GM19035 (cell line): ENCODE measurements at regions not wholly inside any gene's neighbourhood (a gene's known extent, or its start where the extent isn't known, plus 50 kb on each side); places are given as distances from the start of the nearest gene placed in this dataset.

Experiments
- ATAC-seq: cut with Tn5 transposase; IDR thresholded peaks from one replicate; pipeline ENCODE4 v1.9.1; 2021; ENCODE audit not compliant: unreplicated experiment

DNA sequence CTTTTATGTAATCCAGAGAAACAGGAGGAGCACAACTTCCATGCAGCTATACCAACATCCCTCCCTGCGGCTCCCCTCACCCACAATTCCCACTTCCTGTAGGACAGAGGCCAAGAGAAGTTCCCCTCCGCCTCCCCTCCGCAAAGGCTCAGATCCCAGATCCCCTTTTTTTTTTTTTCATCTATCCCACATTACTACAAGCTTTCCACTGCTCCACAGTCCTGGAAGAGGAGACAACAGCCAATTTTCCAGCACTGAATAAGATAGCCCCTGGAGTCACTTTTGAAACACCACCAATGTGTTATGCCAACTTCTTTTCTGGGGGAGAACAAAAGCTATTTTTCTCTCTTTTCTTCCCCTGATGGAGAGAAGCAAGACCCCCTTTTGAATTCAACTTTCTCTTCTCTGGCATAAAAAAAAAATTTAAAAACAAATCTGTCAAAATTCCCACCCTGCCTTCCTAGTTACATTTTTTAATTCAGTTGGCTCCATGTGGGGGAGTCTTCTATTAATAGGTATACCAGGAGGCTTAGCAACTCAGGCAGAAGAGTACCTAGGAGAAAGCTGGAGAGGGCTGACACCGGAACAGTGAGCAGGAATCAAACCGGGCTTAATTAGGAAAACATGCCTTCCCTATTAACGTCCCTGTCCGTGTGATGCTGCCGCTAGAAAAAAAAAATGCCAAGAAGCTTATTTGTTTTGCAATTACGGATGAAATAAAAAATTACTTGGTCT is 543.4 kb downstream of the BUD13 start:
- no peak for ATAC-seq

- no peak for ATAC-seq
Observed at GRCh38 chr11:116226731-116227130, 546.1 kb downstream of the BUD13 start.

DNA sequence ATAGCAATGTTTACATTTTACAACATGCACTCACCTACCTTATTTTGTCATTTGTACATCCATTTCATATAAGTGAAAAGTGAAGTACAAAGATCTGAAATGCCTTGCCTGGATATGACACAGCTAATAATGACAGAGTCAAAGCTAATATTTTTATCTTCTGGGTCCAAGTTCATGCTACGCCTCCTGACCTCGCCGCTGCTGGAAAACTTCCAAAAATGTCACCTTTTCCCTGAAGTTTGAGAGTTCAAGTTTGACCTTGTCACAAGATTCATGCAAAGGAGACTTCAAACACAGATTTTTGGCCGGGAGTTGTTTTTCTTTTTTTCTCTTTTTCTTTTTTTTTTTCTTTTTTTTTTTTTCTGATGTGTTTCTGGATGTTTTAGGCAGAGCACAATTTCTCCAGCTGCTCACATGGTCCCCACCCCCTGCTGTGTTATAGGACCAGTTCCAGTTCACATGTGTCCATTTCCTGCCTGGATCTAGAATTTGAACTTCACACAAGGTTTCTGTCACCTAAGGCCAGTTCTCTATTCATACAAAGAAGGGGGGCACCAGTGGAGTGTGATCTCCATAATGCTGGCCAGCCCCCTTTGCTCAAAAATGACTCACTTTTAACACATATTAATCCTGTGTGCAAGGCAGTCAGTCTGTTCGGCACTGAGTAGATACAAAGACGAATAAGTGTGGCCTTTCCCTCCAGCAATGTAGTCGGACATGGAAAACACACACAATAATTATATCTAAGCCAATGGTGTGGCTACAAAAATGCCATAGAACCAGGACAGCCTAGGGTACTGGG is 546.8 kb downstream of the BUD13 start:
- no peak for ATAC-seq

GRCh38 chr11:116225236-116225635 is 547.6 kb downstream of the BUD13 start:
- no peak for ATAC-seq

DNA sequence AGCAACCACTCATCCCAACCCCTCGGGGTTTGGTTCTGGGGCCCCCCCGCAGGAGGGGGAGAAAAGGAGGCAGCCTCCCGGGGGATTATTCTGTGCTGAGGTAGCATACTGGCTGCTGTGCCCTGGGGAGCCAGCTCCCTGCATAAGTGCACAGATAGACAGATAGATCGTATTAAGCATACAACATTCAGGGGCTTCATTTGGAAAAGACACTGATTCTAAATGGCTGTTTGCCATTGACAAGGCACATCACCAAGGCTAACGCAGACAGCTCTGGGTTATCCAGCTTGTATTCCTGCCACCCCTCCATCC is 547.9 kb downstream of the BUD13 start:
- ATAC-seq: no peak

DNA sequence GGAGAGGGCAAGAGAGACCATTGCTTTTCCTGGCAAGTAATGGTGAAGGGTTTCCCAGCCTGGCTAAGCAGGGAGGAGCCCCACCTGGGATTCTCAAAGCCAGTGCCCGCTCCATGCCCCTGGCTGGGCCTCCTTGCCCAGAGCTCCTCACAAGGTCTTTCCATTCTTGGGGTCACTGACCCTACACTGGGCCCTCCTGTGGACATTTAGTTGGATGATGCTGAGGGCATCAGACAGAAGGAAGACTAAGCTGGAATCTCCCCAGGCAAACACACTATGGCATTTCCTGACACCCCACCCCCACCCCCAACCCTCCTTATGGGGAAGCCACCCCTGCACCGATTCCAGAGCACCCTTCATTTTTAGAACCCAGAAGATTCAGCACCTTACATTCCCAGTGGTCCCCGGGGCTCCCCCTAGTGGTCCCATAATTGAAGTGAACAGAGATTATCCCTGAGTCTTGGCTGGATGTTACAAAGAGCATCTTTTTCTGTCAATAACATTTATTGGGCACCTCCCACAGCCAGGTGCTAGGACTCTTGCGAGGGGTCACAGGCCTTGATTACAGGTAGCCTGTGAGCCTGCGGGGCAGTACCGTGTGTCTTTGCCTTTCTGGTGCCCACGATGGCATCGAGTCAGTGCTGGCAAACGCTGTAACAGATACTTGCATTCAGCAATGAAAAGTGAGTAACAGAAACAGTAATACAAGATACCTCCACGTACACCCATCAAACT is 548.5 kb downstream of the BUD13 start:
- ATAC-seq: no peak

- no peak for ATAC-seq
Observed at GRCh38 chr11:116221351-116221750, 551.4 kb downstream of the BUD13 start.

DNA sequence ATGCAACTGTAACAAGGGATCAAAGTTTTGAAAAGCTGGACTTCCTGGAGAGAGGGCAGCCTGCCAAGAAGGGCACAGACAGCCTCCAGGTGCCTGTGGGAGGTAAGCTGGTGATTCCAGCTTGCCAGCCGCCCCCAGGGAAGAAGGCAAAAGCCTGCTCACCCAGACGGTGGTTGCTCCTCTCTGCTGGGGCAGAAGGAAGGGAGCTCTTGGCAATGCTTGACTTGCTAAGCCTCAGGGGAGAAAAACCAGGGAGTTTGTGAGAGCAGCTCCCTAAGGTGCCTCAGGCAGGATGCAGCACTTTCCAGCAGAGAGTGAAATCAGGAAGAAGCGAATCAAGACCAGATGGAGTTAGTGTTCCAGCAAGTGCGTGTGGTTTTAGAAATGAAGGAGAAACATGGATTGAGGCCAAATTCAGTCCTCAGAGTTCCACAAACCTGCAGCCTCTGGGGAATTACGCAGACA is 553.6 kb downstream of the BUD13 start:
- ATAC-seq: no peak

DNA sequence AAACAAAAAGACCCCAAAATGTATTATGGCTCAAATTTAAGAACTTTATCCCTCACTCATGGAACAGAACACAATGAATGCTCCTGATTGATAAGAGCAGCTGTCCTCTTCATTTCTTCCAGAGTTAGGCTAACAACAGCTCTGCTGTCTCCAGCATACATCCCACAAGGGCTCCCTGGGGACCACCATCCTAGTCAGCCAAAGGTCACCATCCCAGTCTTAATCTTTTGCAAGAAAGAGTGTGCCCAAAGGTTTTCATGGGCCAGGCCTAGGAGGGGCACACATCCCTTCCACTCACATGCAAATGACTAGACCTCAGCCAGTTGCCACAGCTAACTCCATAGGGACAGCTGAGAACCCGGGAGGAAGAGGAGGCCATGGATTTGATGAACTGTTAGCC is 555.3 kb downstream of the BUD13 start:
- ATAC-seq: no peak

DNA sequence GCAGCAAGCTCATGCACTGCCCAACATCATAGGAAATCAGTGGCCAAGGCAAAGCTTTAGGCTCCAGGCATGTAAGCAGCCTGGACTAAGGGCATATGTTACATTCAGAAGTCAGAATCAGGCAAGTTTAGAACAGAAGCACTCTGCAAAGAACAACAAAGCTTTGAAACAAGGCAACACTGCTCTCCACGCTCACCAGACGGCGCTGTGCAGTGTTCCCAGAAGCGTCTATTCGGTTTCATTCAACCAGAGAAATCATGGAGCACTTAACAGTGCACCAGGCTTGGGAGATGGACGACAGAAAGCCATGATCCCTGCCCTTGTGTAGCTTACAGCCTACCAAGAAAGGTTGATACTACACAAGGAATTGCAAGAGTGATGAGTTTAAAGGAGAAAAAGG is 555.8 kb downstream of the BUD13 start:
- ATAC-seq: no peak

DNA sequence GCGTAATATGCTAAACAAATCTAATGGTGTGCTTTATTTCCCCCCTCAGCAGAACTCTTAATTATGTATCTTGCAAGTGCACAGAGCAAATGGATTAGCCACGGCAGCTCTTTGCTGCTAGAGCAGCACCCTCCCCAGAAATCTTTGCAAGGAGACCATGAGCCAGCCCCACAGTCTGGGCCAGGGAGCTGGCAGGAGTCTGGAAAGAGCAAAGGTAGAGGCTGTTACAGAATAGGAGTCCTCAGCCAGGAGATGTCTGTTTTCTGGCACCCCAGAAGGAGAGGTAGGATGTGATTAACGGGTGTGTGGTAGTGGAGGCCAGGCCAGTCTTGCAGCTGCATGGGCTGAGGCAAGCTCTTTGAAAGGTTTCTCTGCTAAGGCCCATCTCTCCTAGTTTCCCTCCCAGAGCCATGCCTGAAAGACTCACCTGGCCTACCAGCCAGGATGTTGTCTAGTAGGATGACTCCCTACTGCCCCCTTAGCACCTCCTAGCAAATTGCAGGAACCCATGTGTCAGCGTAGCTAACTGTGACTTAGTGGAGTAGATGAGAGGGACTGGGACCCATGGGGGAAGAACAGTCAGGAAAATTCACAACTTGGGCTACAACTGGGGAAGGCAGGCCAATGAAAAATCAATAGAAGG is 557.2 kb downstream of the BUD13 start:
- no peak for ATAC-seq

DNA sequence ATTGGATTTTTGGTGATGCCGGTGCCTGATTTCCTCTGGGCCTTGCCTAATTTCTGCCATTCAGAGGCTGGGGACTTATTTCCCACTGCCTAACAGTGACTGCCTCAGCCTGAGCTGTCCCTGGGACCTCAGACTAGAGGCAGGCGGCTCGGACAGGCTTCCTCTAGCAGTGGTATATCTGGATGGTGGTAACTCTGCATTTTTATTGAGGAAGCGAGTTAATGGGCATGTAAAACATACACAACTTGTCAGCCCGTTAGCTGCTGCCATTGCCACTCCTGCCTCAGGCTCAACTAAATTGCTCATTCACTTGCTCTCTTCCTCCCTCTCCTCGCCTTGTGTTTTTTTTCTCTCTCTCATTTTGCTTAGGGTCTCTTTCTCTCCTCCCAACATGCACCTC is 561.6 kb downstream of the BUD13 start:
- ATAC-seq: no peak

- ATAC-seq: no peak
Observed at GRCh38 chr11:116210663-116211062, 562.1 kb downstream of the BUD13 start.

- no peak for ATAC-seq
Observed at GRCh38 chr11:116209255-116209654, 563.5 kb downstream of the BUD13 start.

DNA sequence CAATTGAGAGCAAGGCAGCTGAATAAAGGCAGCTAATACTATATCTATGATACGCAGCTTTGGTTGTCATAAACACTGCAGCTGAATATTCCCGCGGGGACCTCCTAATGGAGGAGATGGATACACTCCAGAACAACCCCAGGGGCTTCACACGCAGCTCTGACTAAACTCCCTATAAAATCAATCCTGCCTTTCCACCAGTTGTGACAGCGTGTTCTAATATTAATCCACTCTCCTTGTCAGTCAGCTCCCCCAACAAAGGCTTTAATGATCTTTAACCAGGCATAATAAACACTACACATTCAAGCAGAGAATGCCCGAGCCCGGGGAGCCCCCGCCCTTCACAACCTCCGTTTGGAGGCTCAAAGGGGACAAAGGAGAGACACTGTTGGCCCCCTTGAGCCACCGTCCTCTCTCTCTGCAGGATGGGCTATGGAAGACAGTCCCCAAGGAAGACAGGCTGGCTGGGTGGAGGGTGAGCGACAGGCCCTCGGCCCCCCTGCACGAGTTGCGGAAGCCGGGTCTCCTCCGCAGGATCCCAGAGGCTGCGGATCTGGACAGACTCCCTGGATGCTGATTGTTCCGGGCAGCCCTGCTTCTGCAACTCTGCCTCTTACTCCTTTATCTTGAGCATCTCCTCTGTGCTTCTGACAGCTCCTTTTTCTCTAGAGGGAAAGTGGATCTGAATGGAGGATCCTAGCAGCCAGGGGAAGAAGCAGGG is 565.2 kb downstream of the BUD13 start:
- no peak for ATAC-seq

DNA sequence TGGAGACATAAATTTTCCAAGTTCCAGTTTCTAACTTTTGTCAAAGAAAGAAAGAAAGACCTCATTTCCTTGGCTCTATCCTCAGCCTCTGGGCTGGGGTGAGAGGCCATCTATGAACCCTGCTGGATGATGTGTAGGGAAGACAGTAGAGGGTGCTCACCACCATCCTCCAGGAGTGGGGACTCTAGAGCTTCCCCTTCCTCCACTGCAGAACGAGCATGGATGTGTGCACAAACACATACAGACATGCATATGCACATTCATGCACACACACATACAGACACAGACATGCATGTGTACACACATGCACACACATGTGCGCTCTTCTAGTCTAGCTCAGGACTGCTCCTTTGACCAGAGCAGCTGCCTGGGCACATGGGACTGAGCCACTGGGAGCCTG is 565.8 kb downstream of the BUD13 start:
- no peak for ATAC-seq

DNA sequence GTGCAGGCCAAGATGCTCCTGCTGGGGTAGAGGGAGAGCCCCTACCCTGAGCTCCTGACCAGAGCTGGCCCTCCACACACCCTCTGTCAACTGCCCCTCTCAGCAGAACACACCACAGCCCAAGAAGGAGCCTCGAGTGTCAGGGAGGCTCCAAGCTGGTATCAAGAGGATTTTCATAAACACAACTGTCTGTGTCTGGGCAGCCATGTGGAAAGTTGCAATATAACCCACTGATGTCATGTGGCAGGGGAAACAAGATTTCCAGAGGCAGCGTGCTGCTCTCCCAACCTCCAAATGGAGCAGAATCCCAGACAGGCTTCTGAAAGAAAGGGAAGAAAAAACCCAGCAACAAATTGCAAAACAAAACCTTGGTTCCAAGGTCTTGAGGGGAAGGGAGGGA is 569.9 kb downstream of the BUD13 start:
- no peak for ATAC-seq

GRCh38 chr11:116200564-116200963 is 572.2 kb downstream of the BUD13 start:
- no peak for ATAC-seq

GRCh38 chr11:116199182-116199581 is 573.6 kb downstream of the BUD13 start:
- ATAC-seq: no peak

DNA sequence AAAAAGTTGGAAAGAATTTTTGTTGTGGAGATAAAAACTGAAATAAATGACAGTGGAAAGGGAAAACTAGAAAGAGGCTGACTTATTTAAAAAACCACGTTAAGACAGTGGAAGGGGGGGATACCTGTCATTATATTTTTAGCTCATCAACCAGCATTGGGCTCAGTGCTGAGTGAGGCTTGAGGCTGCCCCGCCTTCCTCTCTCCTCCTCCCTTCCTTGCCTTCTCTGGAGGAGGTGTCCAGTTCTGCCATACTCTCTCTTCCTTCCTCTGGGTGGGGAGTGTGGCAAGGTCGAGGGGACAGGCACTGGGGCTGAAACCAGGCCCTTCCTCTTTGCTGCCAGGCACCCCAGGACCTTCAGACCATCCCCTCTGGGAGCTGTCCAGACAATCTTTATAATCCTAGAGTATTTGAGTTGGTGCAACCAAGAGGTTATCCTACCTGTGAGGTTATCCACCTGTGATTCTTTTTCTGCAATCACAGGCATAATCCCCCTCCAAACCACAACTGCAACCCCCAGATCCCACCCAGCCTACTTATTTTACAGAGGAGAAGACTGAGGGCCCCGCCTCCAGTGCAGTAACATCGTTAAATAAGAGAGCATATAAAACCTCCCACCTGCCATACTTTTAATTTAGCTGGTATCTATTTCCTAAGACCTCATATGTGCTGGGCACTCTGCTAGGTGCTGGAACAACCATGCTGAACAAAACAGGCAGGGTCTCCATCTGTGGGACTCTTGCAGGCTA is 578.5 kb downstream of the BUD13 start:
- ATAC-seq: no peak
